NCI-H1417 (cell line): ENCODE measurements at regions not wholly inside any gene's neighbourhood (a gene's known extent, or its start where the extent isn't known, plus 50 kb on each side); places are given as distances from the start of the nearest gene placed in this dataset.

Experiments used
- DNase-seq, 3 experiments: peaks; one replicate each; lab custom pipeline; 2025; lab: John Stamatoyannopoulos, UW

GRCh38 chr3:102113421-102114041, 264.2 kb downstream of the NFKBIZ start:
- no peak for DNase-seq

- no peak for DNase-seq
Observed at GRCh38 chr3:102114264-102114979, 265.1 kb downstream of the NFKBIZ start.

DNA sequence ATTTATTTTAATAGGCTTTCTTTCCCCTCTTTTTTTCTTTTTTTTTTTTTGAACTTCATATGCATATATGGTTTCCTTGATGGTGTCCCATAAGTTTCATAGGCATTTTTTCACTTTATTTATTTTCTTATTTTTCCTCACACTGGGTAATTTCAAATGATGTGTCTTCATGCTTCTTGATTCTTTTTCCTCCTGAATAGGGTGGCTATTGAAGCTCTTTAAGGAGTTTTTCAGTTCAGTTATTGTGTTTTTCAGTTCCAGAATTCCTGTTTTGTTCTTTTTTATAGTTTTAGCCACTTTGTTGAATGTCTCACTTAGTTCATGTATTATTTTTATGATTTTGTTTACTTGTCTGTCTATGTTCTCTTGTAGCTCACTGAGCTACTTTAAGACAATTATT, 273.2 kb downstream of the NFKBIZ start:
- DNase-seq: no peak

- DNase-seq: no peak
Observed at GRCh38 chr3:102123590-102124190, 274.4 kb downstream of the NFKBIZ start.

- DNase-seq: no peak
Observed at GRCh38 chr3:102124282-102124681, 275.0 kb downstream of the NFKBIZ start.

DNA sequence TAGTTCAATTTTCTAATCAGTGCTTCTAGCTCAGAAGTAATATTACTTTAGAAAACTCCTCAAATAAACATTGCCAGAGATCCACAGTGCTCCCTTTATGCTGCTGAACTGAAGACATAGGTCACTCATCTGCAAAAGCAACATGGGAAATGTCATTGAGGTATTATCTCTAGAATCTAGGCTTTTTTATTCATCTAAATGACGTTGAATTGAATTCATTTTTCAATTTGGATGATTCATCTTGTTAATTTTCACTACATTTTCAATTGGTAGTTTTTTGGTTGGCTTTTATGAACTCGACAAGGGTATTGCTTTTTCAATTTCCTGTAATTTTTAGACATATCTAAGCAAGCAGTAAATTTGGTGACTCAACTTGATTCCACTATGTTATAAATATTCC, 275.4 kb downstream of the NFKBIZ start:
- no peak for DNase-seq

DNA sequence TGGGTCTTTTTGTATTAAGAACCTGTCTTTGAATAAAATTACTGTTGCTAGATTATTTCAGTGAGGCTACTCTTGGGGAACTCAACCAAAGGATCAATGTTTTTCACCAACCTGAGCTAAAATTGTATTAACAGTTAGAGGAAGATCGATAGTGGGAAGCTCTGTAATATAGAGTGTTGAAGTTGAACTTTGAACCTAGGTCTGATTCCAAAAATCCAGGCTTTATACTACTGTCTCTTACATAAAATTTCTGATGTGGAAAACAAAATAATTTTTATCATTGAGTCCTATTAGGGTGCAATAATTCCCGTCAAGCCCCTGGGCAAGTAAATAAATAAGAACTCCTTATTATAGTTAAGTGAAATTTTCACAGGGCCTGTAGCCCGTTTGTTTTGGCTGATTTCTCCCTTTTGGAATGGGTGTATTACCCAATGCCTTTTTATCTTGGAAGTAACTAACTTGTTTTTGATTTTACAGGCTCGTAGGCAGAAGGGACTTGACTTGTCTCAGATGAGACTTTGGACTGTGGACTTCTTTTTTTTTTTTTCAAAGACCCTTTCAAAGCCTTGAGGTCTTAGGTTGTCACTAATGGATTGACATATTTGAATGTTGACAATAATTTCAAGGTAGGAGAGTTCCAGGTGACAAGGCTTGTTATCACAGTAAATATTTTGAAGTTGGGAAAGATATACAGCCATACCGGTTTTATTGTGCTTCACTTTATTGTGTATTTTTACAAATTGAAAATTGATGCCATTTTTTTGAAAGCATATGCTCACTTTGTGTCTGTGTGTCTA, 276.1 kb downstream of the NFKBIZ start:
- DNase-seq: no peak

GRCh38 chr3:102125994-102126368, 276.7 kb downstream of the NFKBIZ start:
- no peak for DNase-seq

- no peak for DNase-seq
Observed at GRCh38 chr3:102129760-102130608, 280.7 kb downstream of the NFKBIZ start.

DNA sequence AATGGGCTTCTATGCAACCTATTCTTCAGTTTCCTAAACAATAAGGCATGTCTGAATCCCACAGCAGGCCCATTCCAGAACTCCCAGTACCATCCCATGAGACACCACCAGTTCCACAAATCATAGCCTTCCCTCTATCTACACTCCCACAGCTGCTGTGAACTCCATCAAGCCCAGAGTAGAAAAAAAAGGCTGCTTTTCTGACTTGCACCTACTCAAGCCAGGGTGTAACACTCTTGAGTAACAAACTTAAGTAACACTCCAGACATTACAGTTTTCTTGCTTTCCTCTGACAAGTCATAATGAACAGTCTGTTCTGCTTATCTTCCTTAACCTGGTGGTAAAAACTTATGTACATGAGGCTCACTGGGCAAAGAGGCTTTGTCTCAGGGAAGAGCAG, 283.1 kb downstream of the NFKBIZ start:
- DNase-seq: no peak

GRCh38 chr3:102133376-102133775, 284.1 kb downstream of the NFKBIZ start:
- no peak for DNase-seq

DNA sequence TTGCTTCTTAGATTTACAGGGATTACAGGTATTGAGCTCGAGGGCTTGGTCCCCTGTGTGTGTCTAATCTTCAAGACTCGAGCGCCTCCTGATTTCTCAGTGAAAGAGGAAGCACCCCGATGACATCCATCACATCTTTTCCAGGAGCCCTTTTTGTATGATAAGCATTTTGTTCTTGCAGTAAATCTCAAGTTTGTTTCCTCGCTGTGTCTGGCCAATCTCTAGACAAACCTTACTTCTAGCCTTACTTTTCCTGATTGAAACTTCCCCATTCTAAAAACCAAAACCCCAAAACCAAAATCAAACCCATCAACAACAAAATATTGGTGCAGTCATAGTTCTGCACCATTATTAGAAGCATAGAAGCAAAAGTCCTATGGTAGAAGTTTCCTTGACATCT, 286.0 kb downstream of the NFKBIZ start:
- no peak for DNase-seq

GRCh38 chr3:102136183-102136582, 286.9 kb downstream of the NFKBIZ start:
- DNase-seq: peak in 1 of 3 experiments; percentile 4

GRCh38 chr3:102140116-102140515, 290.8 kb downstream of the NFKBIZ start:
- no peak for DNase-seq

- no peak for DNase-seq
Observed at GRCh38 chr3:102141096-102141927, 292.0 kb downstream of the NFKBIZ start.

DNA sequence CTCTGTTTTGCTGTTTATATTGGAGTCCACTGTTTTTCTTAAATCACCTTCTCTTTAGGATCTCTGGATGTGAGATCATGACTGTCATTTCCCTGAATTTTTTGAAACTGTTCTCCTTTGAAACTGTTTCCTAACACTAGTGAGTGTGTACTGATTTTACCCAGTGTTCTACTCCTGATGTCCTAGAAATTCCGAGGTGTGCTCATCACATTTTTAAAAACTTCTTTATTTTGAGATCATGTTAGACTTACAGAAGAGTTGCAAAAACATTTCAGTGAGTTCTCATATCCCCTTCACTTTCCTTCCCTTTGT, 292.6 kb downstream of the NFKBIZ start:
- DNase-seq: no peak

DNA sequence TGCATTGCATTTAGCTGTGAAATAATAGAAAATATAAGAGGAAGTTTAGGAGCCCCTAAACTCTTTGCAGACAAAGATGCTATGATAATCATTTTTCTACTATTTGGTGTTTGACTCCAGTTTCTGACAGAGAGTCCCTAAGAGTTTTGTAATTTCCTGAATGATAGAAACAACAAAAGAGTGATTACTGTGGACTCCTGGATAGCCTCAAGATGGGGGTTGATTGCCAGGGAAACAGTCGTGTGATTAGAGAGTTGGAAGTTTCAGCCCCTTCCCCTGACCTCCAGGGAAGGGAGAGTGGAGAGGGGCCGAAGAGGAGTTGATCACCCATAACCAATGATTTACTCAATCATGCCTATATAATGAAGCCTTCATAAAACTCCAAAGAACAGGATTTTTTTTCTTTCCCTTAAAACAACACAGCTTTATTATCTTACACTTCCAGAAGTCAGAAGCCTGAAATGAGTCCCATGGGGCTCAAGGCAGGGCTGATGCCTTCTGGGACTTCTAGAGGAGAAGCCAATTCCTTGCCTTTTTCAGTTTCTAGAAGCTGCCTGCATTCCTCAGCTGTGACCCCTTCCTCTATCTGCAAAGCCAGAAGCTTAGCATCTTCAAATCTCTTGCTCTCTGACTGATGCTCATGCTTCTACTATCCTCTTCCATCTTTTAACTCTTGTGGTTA, 292.3 kb upstream of the ZPLD1 start:
- no peak for DNase-seq

- no peak for DNase-seq
Observed at GRCh38 chr3:102143536-102143935, 291.3 kb upstream of the ZPLD1 start.

DNA sequence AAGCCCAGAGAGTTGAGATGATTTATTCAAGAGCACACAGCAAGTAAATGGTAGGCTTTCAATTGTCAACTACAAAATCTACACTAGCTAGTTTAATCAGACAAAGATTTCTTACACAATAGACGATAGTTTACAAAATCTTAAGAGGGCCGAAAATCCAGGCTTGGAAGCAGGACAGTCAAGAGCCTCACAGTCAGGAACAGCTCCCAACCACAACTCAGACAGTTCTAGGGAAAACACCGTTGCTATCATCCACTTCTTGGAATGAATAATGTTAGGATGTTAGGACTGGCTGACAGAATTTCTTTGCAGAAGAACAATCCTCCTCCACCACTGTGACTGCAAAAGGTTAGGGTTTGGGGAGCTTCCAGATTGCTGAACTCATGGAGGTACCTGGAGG, 290.8 kb upstream of the ZPLD1 start:
- no peak for DNase-seq

- DNase-seq: no peak
Observed at GRCh38 chr3:102148598-102149337, 286.0 kb upstream of the ZPLD1 start.
